KBM-7 (cell line): ENCODE measurements at regions not wholly inside any gene's neighbourhood (a gene's known extent, or its start where the extent isn't known, plus 50 kb on each side); places are given as distances from the start of the nearest gene placed in this dataset.
"Not testable (repeated sequence)": the region's sequence is repeated elsewhere in the genome, so short reads cannot be mapped to it uniquely, and the experiment has no call there.

ENCODE experiments used
- DNase-seq: peaks from one replicate; pipeline ENCODE4 v3.0.0-alpha.2; 2015
- in situ Hi-C: fragments of 300-500 bp; cut with MboI; formaldehyde crosslinking; loops from 2 replicates; pipeline ENCODE4 v1.14.3; 2020; ENCODE audit warnings: low sequenced_read_pairs, low pct_unique_long_range_greater_than_20kb, mixed read lengths

DNA sequence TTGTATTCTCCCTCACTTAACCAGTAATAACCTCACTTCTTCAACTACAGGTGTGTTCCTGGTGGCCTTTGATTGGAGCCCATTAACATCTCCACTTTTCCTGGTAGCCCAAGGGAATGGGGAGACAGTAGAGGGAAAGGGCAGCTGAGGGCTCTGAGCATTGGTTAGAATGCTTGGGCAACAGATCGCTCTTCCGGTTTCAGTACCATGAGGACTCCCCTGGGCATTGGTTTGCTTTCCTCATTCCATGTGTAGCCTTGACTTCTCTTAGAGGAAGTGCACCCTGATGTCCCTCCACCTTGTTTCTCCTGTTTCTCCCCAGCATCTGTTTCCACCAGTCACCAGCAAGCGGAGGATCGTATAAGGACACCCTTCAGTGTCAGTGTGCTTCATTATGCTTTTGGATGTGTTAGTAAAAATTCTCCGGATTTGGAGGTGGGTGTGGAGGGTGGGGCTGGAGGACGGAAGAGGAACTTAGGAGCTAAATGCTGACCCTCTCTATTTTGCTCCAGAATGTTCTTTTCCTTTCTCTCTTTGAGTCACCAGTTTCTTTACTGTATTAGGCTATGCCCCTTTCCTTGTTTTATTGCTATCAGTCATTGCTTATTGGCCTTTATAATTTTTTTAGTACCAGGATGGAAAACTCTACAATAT lies 50.6 kb upstream of the ZNG1B start:
- in situ Hi-C loops, DNase-seq: not testable (repeated sequence)

DNA sequence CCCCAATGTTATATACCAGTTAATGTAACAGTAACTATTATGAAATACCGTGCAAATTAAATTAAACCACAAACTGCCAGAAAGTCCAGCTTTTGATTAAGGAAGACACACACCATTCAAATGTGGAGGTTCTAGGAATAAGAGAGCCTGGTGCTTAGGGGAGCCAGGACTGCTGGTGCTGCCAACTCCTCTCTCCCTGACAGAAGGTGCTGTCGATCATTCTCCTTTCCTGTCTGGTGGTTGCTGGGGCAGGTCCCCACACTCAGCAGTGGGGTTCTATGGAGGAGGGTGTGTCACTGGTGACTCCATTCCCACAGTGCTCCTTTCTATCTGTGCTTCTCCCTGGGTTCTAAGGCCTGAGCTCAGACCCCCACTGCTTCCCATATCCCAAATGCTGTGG lies 57.9 kb upstream of the ZNG1B start:
- DNase-seq, in situ Hi-C loops: not testable (repeated sequence)

DNA sequence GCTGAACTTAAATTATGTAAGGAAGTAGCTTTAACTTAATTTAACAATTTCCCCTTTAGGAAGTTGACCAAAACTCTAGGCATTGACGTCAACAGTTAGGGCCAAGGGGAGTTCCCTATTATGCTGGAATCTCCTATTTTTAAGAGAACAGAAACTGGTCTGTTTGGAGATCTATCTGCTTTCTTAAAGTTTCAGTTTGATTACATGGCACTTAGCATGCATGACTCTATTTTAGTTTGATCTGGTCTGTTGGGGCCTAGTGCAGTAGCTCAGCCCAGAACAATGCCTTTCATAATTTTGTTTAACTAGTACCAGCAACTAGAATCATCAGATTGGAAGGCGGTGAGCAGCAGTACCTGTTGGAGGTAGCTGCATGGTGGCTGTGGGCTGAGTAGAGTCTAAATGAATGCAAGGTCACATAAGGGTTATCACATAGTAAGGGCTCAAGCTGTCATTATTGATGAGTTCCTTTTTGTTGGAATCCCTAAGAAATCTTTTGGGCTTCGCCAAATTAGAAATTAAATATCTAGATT lies 60.5 kb upstream of the ZNG1B start:
- DNase-seq = no peak
- in situ Hi-C loops = no loop called here

DNA sequence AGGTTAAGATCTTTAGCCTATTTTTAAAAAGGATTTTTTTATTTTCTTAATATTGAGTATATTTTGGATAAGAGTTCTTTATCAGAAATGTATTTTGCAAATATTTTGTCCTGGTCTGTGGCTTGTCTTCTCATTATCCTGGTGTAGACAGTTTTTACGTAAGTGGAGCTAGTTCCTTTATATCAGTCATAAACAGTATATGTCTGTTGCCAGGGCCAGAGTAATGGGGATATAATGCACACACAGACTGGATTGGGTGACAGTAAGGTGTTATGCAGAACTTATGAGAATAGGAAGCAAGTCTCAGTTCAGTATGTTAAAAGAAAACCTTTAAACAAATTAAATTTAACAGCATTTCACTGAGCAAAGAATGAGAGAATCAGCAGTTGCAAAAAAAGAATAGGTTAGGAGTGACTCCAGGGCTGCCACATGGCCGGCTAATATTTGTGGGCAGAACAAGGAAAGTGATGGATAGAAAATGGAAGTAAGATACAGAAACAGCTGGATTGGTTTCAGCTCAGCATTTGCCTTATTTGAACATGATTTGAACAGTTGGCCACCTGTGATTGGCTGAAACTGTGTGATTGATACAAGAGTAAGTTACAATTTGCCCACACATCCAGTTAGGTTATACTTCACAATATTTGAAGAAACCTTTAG lies 61.1 kb upstream of the ZNG1B start:
- no peak for DNase-seq
- in situ Hi-C loops = no loop called here

DNA sequence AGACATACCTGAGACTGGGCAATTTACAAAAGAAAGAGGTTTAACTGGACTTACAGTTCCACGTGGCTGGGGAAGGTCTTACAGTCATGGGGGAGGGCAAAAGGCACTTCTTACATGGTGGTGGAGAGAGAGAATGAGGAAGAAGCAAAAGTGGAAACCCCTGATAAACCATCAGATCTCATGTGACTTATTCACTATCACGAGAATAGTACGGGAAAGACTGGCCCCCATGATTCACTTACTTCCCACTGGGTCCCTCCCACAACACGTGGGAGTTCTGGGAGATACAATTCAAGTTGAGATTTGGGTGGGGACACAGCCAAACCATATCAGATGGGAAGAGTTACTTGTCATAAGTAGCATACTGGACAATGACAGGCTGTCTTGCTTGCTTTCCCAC lies 62.6 kb upstream of the ZNG1B start:
- peak; percentile 29 for DNase-seq
- in situ Hi-C loops = loop anchor here (25.0 kb wide), 1 partner anchor 113 kb away; no protein-coding TSS in a partner anchor

DNA sequence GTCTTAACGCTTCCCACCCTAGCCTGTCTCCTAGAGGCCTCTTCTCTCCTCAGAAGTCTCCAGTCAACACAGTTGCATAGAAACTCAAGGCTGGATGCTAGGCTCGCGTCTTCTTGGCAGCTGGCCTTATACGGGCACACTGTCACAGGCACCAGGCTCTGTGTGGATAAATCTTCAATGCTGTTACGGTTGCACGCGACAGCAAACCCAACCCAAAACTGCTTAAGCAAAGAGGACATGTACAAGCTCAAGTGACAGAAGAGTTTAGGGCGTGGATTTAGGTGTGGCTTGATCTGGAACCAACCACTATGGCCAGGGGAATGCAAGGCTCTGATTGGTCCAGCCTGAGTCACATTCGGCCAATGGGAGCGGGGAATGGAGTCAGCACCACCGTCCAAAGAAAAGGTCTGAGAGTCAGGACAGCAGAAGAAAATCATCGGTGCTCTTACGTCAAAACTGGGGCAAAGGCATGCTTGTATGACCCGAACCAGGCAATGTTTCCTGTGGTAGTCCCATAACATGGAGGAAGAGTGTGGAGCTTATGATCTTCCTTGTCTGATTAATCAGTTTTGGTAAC lies 65.1 kb upstream of the ZNG1B start:
- in situ Hi-C loops = loop anchor here (25.0 kb wide), 1 partner anchor 110 kb away; no protein-coding TSS in a partner anchor
- DNase-seq = not testable (repeated sequence)

DNA sequence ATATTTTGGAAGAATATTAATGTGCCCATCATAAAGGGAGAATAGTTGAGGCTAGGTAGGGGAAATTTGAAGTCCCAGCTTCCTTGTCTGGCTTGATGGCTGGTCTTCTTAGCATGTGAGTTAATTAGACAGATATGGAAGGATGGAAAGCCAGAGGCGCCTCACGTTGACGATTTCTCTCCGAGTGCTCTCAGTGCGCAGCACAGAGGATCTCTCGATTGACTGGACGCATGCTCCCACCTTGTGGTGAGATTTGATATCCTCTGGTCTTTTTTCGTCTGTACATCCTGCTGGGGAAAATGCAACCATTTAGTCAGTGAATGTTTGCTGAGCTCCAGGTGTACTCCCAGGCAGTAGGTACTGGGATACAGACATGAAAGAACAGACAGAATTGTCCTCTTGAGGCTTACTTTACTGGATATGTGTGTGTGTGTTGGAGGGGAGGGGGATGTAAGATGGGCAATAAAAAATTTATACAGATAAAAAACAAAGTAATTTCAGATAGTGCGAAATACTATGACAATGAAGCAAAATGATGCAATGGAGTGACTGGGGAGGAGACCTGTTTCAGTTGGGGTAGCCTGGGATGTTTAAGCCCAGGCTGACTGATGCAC lies 66.9 kb upstream of the ZNG1B start:
- in situ Hi-C loops = loop anchor here (25.0 kb wide), 1 partner anchor 108 kb away; no protein-coding TSS in a partner anchor
- DNase-seq = peak; percentile 78

DNA sequence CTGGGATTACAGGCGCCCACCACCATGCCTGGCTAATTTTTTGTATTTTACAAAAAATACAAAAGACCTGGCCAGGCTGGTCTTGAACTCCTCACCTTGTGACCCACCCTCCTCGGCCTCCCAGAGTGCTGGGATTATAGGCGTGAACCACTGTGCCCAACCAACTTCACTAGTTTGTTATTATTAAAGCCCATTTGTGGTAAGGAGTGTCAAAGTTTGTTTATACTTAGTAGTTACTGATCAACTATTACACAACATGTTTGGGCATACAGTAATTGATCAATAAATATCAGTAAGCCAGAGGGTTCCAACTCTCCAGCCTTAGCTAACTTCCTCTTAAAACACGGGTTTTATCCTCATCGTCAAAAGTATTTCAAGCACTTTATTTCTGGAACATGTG lies 67.5 kb upstream of the ZNG1B start:
- DNase-seq = no peak
- in situ Hi-C loops = loop anchor here (25.0 kb wide), 1 partner anchor 108 kb away; no protein-coding TSS in a partner anchor

DNA sequence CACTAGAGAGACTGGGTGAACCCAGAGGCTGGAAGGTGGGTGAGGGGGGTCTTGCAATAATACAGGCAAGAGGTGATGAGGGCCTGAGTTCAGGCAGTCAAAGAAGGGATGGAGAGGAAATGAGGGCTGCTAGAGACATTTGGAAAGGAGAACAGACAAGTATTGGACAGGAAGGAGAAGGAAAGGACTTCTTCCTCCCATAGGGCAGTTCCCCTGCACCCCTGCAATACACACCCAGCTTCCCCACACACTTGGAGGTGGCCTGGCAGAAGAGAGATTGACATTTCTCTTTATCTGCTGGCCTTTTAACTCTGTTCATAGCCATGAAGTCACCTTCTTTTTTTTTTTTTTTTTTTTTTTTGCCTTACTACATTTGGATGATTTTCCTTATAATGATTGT lies 68.9 kb upstream of the ZNG1B start:
- in situ Hi-C loops = loop anchor here (25.0 kb wide), 1 partner anchor 106 kb away; no protein-coding TSS in a partner anchor
- not testable (repeated sequence) for DNase-seq

DNA sequence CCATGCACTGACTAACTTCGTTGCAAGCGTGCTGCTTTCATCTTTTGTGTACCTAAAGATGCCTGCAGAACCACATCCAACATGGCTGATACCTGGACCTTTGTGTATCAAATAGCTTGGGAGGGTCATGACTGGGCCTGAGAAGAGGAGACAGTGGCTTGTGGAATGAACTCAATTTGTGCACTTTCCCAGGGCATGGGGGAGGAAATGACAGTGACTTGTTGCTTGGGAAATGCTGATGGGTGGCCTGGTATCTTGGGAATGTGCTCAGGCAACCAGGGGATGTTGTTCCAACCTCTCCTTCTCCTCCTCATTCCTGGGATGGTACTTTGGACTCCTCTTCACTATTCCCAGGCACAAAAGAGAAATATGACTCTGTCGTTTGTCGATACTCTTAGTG lies 70.7 kb upstream of the ZNG1B start:
- not testable (repeated sequence) for DNase-seq
- in situ Hi-C loops = loop anchor here (25.0 kb wide), 1 partner anchor 105 kb away; no protein-coding TSS in a partner anchor

DNA sequence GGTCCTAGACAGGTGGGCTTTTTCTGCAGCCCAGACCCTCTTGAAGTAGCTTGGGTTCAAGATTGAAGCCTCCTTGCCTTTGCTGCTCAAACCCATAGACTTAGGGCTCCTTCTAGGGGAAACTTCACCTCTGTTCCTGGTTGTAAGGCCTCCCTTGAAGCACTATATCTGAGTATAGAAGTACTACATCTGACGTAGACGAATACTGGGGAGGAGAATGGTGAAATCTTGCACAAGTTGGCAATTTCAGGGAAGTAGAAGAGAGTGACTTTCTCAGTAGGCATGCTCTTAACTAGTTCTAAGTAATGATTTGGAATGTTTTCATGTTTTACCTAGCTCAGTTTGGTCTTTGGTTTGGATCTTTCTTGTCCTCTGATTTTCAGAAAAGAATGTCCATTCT lies 71.7 kb upstream of the ZNG1B start:
- not testable (repeated sequence) for DNase-seq
- in situ Hi-C loops = loop anchor here (25.0 kb wide), 1 partner anchor 103 kb away; no protein-coding TSS in a partner anchor

DNA sequence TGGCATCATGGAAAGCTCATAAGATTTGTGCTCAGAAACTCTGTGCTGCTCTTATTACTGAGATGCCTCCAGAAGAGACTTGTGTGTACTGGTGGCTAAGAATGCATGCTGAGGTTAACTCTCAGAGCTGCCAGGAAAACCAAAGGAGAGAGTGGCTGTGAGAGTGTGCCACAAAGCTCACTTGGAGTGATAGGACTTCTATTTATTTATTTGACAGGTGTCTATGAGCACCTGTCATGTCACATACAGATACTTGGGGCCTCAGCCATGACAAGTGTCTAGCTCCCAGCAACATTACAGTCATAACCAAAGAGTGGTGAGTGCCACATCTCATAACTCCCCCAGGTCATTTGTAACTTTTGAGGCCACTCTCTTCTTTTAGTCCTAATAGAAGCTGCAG lies 72.2 kb upstream of the ZNG1B start:
- DNase-seq = not testable (repeated sequence)
- in situ Hi-C loops = loop anchor here (25.0 kb wide), 1 partner anchor 103 kb away; no protein-coding TSS in a partner anchor

DNA sequence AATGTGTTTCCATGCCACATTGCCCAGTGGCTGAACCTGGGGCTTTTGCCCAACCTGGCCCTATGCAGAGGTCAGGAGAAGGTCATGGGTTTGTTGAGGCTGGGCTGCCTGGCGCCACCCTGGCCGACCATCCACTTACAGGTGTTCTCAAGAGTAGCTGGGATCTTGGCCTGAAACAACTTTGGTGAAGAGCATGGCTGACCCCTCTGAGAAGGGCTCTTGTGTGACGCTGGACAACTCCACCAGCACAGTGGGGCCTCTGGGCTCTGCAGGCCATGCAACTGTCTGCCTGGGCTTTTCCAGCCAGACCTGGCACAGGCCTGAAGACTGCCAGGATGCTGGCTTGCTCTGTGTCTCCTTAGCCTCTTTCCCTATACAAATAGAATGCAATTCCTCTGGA lies 76.4 kb upstream of the ZNG1B start:
- in situ Hi-C loops = loop anchor here (25.0 kb wide), 1 partner anchor 99 kb away; no protein-coding TSS in a partner anchor
- DNase-seq = no peak

DNA sequence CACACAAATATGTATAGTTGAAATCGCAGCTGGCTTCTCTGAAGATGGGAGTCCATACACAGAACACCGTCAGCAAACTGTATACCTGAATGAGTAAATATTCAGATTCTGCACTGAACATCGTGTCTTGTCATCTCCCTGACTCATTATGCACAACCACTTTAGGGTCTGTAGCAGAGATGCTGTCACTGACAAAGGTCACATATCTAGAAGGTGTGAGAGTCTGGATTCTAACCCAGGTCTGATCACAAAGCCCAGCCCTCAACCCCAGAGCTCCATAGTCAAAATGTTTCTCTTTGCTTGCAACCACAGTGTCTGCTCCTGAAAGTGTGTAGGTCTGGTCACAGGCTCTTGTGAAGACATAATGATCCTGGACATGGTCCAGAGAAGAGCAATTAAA lies 78.3 kb upstream of the PAX8 start:
- DNase-seq = no peak
- in situ Hi-C loops = loop anchor here (25.0 kb wide), 1 partner anchor 95 kb away; no protein-coding TSS in a partner anchor

DNA sequence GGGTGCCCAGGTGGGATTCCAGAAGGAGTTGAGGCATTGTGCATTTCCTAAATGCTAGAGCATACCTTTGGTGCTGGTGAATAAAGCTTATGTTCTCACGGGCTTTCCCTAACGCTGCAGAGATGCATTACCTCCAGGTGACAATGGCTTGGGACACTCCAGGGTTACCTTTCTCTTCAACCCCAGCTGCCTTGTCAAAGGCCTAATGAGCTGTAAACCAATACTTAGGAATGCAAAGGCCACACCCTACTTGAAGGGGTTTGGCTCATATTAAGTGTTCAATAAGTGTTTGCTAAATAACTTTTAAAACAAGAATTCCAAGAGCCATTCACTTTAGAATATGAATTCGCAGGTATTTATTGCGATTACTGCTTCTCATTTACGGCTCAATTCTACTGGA lies 77.6 kb upstream of the PAX8 start:
- in situ Hi-C loops = loop anchor here (25.0 kb wide), 1 partner anchor 94 kb away; no protein-coding TSS in a partner anchor

DNA sequence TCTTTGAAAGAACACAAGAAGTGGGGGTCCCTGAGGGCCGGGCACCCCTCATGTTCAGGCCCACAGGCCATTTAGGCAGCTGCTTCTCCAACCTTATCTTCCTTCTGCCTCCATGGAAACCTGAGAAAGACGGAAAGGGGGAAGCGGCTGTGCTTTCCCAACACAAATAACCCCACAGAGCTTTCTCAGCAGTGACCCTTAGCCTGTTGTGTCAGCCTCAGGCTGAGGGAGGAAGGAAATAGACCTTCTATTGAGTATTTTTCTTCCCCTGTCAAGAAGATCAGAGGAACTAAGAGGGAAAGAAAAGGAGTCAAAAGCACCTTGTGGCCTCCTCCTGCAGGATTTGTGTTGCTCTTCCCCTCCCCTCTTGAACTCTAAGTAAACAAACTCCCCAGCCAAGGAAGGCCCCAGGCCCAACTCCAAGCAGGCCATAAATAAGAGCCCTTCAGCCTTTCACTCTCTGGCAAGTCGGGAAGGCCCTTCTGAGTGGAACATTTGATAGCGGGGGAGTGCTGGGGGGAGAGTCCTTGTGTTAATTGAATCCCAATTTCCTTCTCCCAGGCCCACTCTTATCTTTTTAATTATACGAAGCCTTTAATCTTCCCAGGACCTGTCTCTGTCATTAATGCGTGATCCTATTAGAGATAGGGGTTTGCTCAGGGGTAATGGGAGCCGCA lies 76.8 kb upstream of the PAX8 start:
- not testable (repeated sequence) for DNase-seq
- in situ Hi-C loops = loop anchor here (25.0 kb wide), 1 partner anchor 93 kb away; no protein-coding TSS in a partner anchor

More for the DNA sequence above, 77.6 kb upstream of the PAX8 start:
- not testable (repeated sequence) for DNase-seq

DNA sequence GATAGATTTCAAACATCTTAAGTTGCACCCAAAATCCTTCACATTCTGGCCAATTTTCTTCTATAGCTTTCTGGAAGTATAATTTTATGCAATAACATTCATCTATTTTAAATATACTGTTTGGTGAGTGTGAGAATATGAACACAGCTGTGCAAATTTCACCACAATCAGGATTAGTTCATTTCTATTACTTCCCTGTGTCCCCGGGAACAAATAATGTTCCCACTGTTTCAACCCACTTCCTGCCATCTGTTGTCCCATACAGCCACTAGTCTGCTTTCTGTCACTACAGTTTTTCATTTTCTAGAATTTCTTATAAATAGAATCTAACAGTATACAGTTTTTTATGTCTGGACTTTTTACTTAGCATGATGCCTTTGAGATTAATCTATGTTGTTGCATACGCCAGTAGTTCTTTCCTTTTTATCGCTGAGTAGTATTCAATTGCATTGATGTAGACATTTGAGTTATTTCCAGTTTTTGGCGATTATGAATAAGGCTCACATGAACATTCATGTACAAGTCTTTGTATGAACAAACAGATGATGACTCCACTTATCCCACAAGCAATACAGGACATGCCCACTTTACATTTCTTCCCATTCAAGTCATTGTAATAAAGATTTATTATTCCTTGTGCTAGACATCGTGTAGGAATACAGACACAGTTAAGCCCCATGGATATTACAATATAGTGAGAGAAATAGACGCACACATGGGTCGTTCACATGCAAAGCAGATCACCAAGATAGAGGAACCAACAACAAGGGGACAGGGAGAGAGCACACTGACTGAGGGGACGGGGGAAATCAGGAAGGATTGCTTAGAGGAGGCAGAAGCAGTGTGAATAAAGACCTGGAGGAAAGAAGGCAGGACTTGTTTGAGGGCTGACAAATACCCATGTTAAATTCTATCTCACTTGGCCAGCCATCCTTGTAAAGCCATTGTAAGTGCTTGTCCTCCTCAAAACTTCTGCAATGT lies 72.9 kb upstream of the PAX8 start:
- in situ Hi-C loops = loop anchor here (25.0 kb wide), 1 partner anchor 89 kb away; no protein-coding TSS in a partner anchor
- DNase-seq = peak; percentile 14
